ELF-1 (cell line): ENCODE measurements at regions not wholly inside any gene's neighbourhood (a gene's known extent, or its start where the extent isn't known, plus 50 kb on each side); places are given as distances from the start of the nearest gene placed in this dataset.

Experiments
- DNase-seq: peaks from one replicate; pipeline ENCODE4 v3.0.0-alpha.2; 2016; ENCODE audit warnings: low read depth, low spot score

DNA sequence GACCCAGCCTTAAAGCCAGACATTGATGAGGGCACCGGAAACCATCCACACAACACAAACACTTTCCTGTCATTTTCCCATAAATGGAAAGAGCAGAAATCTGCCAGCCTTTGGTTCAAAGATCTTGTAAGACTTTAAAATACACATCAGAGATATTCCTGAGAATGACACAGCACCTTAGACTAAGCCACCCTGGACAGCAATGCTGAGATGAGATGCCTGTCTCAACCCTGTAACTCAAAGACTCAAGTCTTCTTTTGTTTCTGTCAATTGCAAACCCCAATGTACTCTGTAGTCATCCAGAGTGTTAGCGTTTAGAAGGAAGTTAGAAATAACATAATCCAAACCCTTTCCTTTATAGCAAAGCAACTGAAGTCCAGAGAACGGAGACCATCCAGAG is 119.2 kb downstream of the CCNA1 start:
- DNase-seq: no peak

DNA sequence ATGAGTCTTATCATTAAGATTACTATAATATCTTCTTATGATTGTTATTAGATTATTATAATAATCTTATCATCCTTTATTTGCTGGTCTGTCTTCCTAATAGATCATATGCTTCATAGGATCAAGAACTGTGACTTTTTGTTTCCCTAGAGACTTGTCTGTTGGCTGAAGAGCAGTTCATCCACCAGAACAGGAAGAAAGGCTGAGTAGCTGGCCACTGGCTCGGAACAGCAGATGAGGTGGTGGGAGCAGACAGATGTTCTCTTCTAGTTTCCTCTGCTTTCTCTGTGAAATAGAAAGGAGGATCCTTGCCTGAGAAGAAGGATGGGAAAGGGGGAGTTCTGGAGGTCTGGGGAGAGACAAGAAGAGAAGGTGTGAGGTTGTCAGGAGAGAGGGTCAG is 120.0 kb downstream of the CCNA1 start:
- DNase-seq: no peak

DNA sequence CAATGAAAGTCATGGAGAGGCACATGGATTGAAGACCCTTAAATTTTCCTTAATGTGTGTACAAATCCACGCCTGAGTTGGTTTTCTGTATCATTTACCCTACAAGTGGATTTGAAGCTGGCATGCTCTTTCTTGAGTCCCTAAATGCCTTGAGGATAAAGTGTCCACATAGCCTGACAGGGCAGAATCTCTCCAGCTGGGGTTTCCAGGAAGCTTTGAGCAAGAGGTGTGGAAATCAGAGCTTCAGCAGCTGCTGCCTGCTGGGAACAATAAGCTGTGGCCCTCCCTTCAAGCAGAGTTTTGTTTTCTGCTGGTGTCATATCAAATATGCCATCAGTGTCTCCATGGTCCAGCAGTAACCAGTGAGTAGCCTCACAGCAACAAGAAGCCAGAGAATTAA is 120.3 kb upstream of the SERTM1 start:
- DNase-seq: no peak

DNA sequence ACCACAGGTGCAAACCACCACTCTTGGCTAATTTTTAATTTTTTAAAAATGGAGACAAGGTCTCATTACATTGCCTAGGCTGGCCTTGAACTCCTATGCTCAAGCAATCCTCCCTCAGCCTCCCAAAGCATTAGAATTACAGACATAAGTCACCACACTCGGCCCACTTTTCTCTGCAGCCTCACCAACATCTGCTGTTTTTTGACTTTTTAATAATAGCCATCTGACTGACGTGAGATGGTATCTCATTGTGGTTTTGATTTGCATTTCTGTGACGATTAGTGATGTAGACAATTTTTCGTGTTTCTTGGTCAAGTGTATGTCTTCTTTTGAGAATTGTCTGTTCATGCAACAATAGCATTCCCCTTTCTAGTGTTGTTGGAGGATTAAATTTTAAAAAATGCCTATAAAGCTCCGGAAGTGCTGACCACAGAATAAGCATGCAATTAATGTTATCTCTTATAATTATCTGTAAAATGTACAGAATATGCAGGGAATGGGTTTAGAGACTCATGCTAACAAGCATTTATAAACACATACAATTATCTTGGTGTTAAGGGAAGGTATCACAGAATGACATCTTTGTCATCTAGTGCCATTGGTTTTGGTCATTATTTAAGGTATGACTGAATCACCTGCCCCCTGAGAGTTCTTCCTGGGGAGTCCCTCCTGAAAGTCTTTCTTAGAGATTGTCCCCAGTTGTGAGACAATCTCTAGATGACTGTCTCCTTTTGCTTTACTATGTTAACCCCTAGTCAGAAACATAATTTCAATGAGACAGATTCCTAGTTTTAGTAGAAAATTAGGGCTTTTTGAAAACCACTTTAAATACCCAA is 118.5 kb upstream of the SERTM1 start:
- DNase-seq: no peak

DNA sequence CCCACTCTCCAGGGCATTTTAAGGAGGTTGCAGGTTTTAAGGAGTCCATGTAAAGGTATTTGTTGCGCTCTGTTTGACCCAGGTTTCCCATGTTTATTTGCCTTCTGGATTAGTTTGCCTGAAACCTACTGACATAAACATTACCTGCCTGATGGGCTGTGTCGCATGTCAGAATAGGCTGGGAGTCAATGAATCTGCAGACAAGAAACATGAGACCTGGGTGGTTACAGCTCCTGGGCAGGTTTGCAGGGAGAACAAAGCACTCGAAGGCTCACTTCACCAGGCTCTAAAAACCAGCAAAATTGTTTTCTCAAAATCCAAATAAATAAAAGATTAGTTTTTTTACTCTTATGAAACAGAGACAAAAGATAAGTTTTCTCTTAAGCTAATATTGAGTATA is 114.4 kb upstream of the SERTM1 start:
- no peak for DNase-seq

DNA sequence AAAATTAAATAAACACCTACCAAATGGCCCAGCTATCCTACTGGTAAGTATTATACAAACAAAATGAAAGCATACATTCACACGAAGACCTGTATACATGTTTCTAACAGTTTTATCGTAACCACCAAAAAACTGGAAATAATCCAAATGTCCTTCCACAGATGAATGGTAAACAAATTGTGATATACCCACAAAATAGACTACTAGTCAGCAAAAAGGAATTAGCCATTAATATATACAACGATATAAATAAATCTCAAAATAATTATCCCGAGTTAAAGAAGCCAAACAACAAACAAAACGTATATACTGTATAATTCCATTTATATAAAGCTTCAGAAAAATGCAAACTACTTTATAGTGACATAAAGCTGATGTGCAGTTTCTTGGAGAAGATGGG is 106.3 kb upstream of the SERTM1 start:
- no peak for DNase-seq

DNA sequence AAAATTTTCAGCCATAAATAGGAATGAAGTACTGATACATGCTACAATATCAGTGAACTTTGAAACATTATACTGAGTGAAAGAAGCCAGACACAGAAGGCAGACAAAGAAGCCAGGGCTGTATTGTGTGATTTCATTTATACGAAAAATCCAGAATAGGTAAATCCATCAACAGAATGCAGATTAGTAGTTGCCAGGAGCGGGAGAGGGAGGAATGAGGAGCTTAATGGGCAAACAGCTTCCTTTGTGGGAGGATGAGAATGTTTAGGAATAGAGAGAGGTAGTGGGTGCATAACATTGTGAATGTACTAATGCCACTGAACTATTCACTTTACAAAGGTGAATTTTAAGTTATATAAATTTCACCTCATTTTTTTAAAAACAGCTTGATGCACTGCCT is 103.3 kb upstream of the SERTM1 start:
- DNase-seq: no peak

DNA sequence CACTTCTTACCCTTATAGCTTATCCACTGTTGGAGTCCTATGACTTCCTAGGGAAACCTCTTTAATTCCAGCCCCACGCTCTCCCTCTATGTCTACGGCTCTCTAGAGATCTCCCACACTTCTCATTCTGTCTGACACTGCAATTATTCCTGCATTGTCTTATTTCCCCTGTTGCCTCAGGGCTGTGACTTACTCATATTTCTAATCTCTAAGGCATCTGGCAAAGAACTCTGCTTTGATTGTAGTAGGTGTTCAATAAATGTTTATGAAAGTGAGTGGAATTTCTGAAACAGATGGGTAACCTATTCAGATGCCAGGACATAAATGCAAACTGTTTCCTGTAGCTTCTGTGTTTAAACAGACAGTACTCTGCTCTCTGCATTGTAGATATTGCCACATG is 102.4 kb upstream of the SERTM1 start:
- no peak for DNase-seq

DNA sequence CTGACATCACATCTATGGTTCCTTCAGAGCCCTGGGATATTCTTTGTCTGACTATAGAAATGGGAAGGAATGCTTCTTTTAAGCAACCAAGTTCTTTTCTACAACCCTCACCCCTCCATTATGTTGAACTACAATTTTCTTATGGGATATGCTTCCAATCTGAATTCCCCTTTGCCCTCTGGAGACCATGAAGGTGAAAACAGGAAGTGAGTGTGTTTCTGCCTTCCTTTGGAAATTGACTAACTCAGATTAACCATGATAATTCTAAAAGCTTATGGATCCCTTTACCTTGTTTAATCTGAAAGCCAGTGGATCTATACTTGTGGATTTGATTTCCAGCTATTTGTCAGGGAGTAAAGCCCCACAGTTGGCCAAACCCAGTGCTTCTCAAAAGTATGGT is 90.8 kb upstream of the SERTM1 start:
- DNase-seq: no peak

DNA sequence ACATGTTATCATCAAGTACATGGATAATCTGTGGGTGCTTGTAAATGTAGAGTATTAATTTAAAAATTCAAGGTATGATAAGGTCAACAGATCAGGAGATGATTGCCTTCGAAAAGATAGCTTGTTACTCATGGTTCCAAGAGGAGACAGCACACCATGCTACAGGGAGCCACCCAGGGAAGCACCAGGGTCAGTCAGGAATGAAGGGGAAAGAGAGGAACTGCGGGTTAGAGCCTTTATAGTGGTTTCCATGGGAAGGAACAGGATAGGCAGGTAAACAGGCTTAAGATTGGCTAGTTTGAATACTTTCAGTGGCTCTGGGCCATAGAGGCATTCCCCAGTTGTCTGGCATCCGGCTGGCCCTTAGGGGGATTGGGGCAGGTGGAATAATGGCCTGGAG is 74.2 kb upstream of the SERTM1 start:
- DNase-seq: no peak

DNA sequence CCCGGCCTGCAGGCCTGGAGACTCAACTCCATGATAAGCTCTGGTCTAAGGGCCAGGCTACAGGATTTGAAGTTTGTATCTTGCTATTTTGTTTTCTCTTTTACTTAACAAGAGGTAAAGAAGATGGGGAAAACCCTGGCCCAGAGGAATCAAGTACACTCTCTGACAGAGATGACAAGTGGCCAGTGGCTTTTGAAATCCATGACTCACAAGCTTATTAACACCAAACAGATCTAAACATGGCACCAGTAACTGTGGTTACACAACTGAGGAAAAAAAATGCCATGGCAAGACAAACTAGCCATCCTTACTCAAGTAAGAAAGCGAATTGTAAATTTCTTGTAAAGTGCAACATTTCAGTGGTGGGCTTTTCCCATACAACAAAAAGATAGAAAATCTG is 72.6 kb upstream of the SERTM1 start:
- no peak for DNase-seq

DNA sequence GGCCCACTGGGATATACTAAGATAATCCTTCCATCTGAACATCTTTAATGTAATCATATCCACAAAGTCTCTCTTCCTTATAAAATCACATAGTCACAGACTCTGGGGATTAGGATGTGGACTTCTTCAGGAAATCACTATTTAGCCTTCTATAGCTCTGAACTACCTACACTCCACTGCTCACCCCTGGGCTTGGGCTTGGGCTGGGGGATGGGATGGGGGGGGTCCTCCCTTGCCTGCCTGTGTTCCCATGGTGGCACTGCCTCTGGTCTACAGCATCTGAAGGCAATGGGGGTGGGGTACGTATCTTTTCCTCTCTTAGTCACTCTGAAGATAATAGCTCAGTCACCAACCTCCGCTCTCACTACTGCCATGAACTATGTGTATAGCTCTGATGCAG is 67.8 kb upstream of the SERTM1 start:
- no peak for DNase-seq

DNA sequence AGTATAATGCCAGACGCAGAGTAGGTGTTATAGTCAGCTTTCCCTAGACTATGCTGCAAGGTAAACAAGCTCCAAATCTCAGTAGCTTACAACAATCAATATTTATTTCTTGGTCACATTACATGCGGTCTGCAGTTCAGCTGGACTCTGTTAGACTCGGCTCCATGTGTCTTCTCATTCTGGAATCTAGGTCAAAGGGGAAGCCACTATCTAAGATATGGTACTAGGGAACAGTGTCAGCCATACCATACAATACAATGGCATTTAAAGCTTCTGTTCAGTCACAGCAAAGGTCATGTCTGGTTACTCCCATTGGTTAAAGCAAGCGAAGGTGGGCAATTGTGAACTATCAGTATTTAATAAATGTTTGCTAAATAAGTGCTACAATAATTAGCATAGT is 65.3 kb upstream of the SERTM1 start:
- no peak for DNase-seq

DNA sequence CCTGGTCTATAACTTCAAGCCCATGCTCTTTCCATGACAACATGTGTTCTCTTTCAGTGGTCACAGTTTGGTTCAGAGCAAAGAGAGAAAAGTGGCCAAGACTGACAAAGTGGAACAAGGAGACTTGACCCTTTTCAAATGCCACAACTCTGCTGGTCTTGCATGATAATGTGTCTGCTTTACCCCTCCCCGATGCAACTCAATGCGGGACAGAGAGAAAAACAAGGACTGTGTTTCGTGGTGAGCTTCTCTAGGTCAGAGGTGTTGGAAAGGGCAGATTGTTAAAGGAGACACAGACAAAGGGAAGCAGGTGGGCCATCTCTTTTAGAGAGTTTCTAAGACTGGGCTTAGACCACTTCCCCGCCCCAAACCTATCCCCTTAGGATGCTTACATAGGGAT is 61.6 kb upstream of the SERTM1 start:
- DNase-seq: peak; percentile 25

DNA sequence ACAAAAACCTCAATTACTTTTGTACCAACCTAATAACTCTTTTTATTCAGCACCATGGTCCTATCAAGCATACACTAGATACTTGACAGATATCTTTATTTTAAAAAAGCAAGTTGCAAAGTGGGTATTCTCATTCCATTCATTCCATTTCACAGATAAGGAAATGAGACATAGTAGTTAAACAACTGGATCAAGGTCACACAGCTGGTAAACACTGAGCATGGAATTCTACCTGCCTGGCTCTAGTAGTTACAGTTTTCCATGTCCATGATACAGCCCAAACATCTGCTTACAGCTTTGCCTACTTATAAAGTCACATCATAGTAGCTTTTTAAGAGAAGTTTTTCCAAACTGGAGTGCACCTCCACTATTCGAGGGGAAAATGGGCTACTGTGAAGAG is 57.1 kb upstream of the SERTM1 start:
- DNase-seq: no peak

DNA sequence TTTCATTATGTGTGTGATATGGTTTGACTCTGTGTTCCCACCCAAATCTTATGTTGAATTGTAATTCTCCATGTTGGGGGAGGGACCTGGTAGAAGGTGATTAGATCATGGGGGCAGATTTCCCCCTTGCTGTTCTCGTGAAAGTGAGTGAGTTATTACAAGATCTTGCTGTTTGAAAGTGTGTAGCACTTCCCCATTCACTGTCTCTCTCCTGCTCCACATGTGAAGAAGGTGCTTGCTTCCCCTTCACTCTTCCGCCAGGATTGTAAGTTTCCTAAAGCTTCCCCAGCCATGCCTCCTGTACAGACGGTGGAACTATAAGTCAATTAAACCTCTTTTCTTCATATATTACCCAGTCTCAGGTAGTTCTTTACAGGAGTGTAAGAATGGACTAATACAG is 54.3 kb upstream of the SERTM1 start:
- no peak for DNase-seq
